ENCODE measurements at regions not wholly inside any gene's neighbourhood (a gene's known extent, or its start where the extent isn't known, plus 50 kb on each side); places are given as distances from the start of the nearest gene placed in this dataset.

GRCh38 chr1:95368178-95368577, 134.2 kb downstream of the RWDD3 start:
- no peak for TF ChIP-seq CTCF (IDR thresholded peaks at IDR 0.05; ENCODE audit: low read depth, low read length, missing input control)
- no peak for TF ChIP-seq JUND (IDR thresholded peaks at IDR 0.05)

Measured in liver (tissue), 3 donors.